T-cell (primary cell): ENCODE measurements at regions not wholly inside any gene's neighbourhood (a gene's known extent, or its start where the extent isn't known, plus 50 kb on each side); places are given as distances from the start of the nearest gene placed in this dataset.

Source experiments
- ATAC-seq, 4 experiments: fragments of 200-7000 bp in 3 of 4; fragments of 150-1000 bp in 1 of 4; cut with Tn5 transposase; replicated peaks in 1 of 4; 1 replicate in 3 of 4; 2 replicates in 1 of 4; pipeline ENCODE4 v1.10.0; 2021; ENCODE audit warnings: moderate library complexity in 3 of 4, mild to moderate bottlenecking in 2 of 4, moderate number of reproducible peaks in 1 of 4
- CTCF ChIA-PET, 2 donors: fragments of 300-600 bp; sonication (Branson Sonifier 250); formaldehyde crosslinking; loops; one replicate each; lab custom pipeline; 2022; ENCODE audit warnings: antibody characterized with exemption in 2 of 2; lab: Charles Lee
- POLR2A ChIA-PET, 2 donors: fragments of 300-600 bp; sonication (Branson Sonifier 250); formaldehyde crosslinking; loops; one replicate each; lab custom pipeline; 2022; ENCODE audit warnings: antibody characterized with exemption in 2 of 2; lab: Charles Lee
- DNase-seq, 35 experiments: peaks; one replicate each; pipeline versions ENCODE4 v3.0.0 to v3.0.0-alpha.2; 2013 to 2023
- H3K27ac ChIP-seq: one replicate; pipeline ENCODE4 v1.5.1; 2013; ENCODE audit warnings: low read length
- H3K27me3 ChIP-seq, 2 experiments: replicated peaks in 1 of 2; 1 replicate in 1 of 2; 2 replicates in 1 of 2; pipeline versions ENCODE4 v1.6.1 to v1.7.0; 2013; ENCODE audit warnings: low read length in 1 of 2, mixed read lengths in 1 of 2; ENCODE audit not compliant: control insufficient read depth in 2 of 2, insufficient read depth in 2 of 2; ENCODE audit errors: extremely low read depth in 1 of 2
- H3K36me3 ChIP-seq, 2 donors: 1 replicate in 1 of 2; 2 replicates in 1 of 2; pipeline versions ENCODE4 v1.6.1 to v1.7.0; 2013; ENCODE audit warnings: low read length in 1 of 2; ENCODE audit not compliant: control insufficient read depth in 2 of 2, insufficient read depth in 1 of 2; ENCODE audit errors: extremely low read depth in 1 of 2
- H3K4me1 ChIP-seq, 2 experiments: 1 replicate in 1 of 2; 2 replicates in 1 of 2; pipeline versions ENCODE4 v1.6.1 to v1.7.0; 2013; ENCODE audit warnings: low read length in 2 of 2, mixed read lengths in 1 of 2; ENCODE audit not compliant: insufficient read depth in 2 of 2, control insufficient read depth in 1 of 2; ENCODE audit errors: extremely low read depth in 1 of 2
- H3K4me3 ChIP-seq, 2 donors: 1 replicate in 1 of 2; 2 replicates in 1 of 2; pipeline versions ENCODE4 v1.5.1 to v1.7.0; 2013; ENCODE audit warnings: mild to moderate bottlenecking in 2 of 2, low read length in 1 of 2, moderate library complexity in 1 of 2; ENCODE audit not compliant: control insufficient read depth in 1 of 2; ENCODE audit errors: extremely low read depth in 1 of 2
- H3K9me3 ChIP-seq: 2 replicates; pipeline ENCODE4 v1.7.0; 2013
- H3K27ac Mint-ChIP-seq, 2 donors: one replicate each; pipeline ENCODE4 v1.8.0; 2020 to 2021; ENCODE audit warnings: mild to moderate bottlenecking in 2 of 2, mixed read lengths in 2 of 2
- H3K27me3 Mint-ChIP-seq, 2 donors: one replicate each; pipeline ENCODE4 v1.8.0; 2021 to 2022; ENCODE audit warnings: mixed read lengths in 2 of 2
- H3K36me3 Mint-ChIP-seq: one replicate; pipeline ENCODE4 v1.8.0; 2021; ENCODE audit warnings: mixed read lengths
- H3K4me1 Mint-ChIP-seq, 3 donors: one replicate each; pipeline ENCODE4 v1.8.0; 2020 to 2022; ENCODE audit warnings: mixed read lengths in 3 of 3, mild to moderate bottlenecking in 1 of 3
- H3K4me3 Mint-ChIP-seq, 3 donors: one replicate each; pipeline ENCODE4 v1.8.0; 2020 to 2022; ENCODE audit warnings: mild to moderate bottlenecking in 3 of 3, mixed read lengths in 3 of 3, moderate library complexity in 3 of 3
- H3K9me3 Mint-ChIP-seq, 3 donors: one replicate each; pipeline ENCODE4 v1.8.0; 2020 to 2022; ENCODE audit warnings: mixed read lengths in 3 of 3
- WGBS: methylation state at CpG from one replicate; pipeline ENCODE4 v1.1.5; 2013; ENCODE audit warnings: missing lambda C conversion rate; ENCODE audit not compliant: insufficient coverage; 5-methylcytosine and 5-hydroxymethylcytosine counted together

DNA sequence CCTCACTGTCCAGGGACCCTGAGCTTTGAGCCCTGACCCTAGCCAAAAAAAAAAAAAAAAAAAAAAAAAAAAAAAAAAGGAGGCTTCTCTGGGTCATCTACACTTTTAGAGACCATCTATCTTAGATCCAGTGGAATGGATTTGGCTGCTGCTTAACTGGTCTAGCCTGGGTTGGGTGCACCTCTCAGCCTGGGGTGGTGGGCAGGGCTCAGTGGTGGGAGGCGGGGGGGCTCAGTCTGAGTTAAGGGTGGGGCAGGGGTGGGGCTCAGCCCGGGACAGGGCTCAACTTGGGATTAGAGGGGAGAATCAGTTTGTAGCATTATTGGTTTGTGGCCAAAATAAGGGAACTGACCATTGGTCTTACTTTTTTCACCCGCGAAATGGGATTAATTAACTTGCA, 139.2 kb downstream of the TPRA1 start:
- H3K36me3 ChIP-seq, result no peaks in the 10 kb centered on the region
- no peak overlapping the region for H3K27ac Mint-ChIP-seq
- CTCF ChIA-PET, result no interaction called here
- ATAC-seq (no peak), DNase-seq (no peak)
- H3K4me3 Mint-ChIP-seq, result no peak overlapping the region
- H3K27me3 ChIP-seq, result peaks cover 0 to 46% of the 10 kb centered on the region in 2 experiments
- no peak overlapping the region for H3K27ac ChIP-seq
- POLR2A ChIA-PET, result no interaction called here
- peaks cover 11 to 12% (median 12%) of the 10 kb centered on the region in 3 donors for H3K4me1 Mint-ChIP-seq
- no peaks in the 10 kb centered on the region for H3K9me3 ChIP-seq
- peaks cover 47 to 53% of the 10 kb centered on the region in 2 donors for H3K27me3 Mint-ChIP-seq
- H3K4me1 ChIP-seq, result peaks cover 0 to 11% of the 10 kb centered on the region in 2 experiments
- no peaks in the 10 kb centered on the region for H3K36me3 Mint-ChIP-seq
- 83% methylated on average over 3 of the region's 4 CpGs for WGBS
- H3K4me3 ChIP-seq, result no peak overlapping the region
- H3K9me3 Mint-ChIP-seq, result no peaks in the 10 kb centered on the region

DNA sequence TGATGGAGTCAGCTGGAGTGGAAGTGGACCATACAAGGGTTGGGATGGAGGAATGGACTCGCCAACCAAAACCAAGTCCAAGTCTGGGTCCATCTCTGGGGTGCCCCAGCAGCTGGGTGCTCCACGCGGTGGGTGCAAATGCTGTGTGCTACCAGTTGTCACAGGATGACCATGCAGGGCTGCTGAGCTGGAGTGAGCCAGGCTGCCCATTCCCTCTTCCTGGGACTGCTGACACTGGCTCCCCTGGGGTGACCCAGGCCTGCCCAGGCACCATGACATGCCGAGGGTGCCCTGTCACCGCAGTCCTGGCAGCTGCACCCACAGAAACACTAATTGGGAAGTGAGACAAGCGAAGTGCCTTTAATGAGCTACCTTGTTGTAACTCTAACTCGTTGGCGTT, 140.2 kb downstream of the TPRA1 start:
- Mint-ChIP-seq H3K4me1 (peaks cover 5 to 7% (median 6%) of the 10 kb centered on the region in 3 donors), H3K36me3 (no peaks in the 10 kb centered on the region), H3K27ac (no peak overlapping the region), H3K9me3 (no peaks in the 10 kb centered on the region), H3K27me3 (peaks cover 41 to 48% of the 10 kb centered on the region in 2 donors), H3K4me3 (no peak overlapping the region)
- POLR2A ChIA-PET, result no interaction called here
- Histone ChIP-seq H3K27ac (no peak overlapping the region), H3K9me3 (no peaks in the 10 kb centered on the region), H3K4me3 (no peak overlapping the region), H3K27me3 (peaks cover 0 to 39% of the 10 kb centered on the region in 2 experiments), H3K36me3 (no peaks in the 10 kb centered on the region), H3K4me1 (peaks cover 0 to 2% of the 10 kb centered on the region in 2 experiments)
- ATAC-seq (no peak), DNase-seq (no peak)
- CTCF ChIA-PET, result no interaction called here
- WGBS, result 86% methylated on average over 8 of the region's 8 CpGs

DNA sequence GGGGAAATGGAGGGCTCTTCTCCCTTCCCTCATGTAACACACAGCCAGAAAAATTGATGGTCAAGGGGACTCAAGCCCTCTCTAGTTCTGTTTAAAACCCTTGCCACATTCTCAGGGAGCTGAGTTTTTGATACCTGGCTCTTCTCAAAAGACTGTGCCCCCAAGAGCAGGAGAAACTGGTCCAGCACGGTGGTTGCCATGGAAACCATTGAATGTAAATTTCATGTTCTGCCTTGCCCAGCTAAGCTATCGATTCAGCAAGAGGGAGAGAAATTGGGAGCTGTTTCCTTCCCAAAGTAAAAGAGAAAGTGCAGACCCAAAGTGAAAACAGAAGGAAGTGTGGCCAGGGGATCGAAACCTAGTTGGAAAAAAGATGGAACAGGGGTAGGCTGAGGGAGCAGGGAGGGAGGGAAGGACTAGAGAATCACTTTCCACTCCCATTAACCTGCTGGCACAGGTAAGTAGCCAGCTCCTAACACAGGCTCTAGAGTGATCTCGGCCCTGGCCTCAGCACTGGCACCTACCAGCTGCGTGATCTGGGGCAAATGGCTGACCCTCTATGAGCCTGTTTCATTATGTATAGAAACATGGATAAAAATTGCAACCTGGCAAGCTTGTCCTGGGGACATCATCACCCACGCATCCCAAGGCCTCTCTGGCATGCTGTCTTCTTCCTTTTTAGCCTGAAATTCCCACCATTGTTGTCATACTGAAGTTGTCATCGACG, 140.9 kb downstream of the TPRA1 start:
- no peak overlapping the region for H3K4me3 Mint-ChIP-seq
- no peak for ATAC-seq
- no peak overlapping the region for H3K27ac Mint-ChIP-seq
- no peak for DNase-seq
- no peak overlapping the region for H3K27ac ChIP-seq
- no peaks in the 10 kb centered on the region for H3K9me3 Mint-ChIP-seq
- H3K27me3 ChIP-seq, result peaks cover 0 to 39% of the 10 kb centered on the region in 2 experiments
- H3K36me3 Mint-ChIP-seq, result no peaks in the 10 kb centered on the region
- peaks cover 38 to 41% of the 10 kb centered on the region in 2 donors for H3K27me3 Mint-ChIP-seq
- ChIA-PET CTCF (no interaction called here), POLR2A (interaction anchor here in 1 of 2 donors (0.6 kb wide), 1 partner anchor 260 kb away, joined by 6 read pairs; no protein-coding TSS in a partner anchor)
- no peaks in the 10 kb centered on the region for H3K4me1 Mint-ChIP-seq
- H3K4me3 ChIP-seq, result no peak overlapping the region
- no peaks in the 10 kb centered on the region for H3K9me3 ChIP-seq
- H3K4me1 ChIP-seq, result no peaks in the 10 kb centered on the region
- WGBS, result 54% methylated on average over 4 of the region's 8 CpGs
- no peaks in the 10 kb centered on the region for H3K36me3 ChIP-seq

DNA sequence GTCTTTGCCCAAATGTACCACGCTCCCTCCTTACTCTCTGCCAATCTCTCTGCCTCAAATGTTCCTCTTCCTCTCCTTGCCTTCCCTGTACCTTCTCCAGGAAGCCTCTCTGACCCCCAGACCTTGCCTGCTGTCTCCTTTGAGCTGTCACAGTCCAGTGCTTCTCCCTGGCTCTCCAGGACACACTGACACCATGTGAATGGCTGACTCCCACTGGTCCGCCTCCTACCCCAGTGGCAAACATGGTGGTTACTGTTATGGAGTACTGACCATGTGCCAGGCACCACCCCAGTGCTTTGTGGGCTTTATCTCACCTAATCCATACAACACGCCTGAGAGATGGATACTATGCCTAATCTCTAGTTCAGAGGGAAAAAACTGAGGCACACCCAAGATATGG, 141.9 kb downstream of the TPRA1 start:
- Mint-ChIP-seq H3K27me3 (peaks cover 31 to 36% of the 10 kb centered on the region in 2 donors), H3K4me3 (no peak overlapping the region), H3K9me3 (no peaks in the 10 kb centered on the region), H3K27ac (no peak overlapping the region), H3K36me3 (no peaks in the 10 kb centered on the region), H3K4me1 (no peaks in the 10 kb centered on the region)
- Histone ChIP-seq H3K4me3 (no peak overlapping the region), H3K27ac (no peak overlapping the region), H3K4me1 (no peaks in the 10 kb centered on the region), H3K27me3 (peaks cover 0 to 34% of the 10 kb centered on the region in 2 experiments), H3K36me3 (no peaks in the 10 kb centered on the region), H3K9me3 (no peaks in the 10 kb centered on the region)
- ChIA-PET CTCF (no interaction called here), POLR2A (no interaction called here)
- DNase-seq (no peak), ATAC-seq (no peak)
- 63% methylated on average over 2 of the region's 3 CpGs for WGBS

DNA sequence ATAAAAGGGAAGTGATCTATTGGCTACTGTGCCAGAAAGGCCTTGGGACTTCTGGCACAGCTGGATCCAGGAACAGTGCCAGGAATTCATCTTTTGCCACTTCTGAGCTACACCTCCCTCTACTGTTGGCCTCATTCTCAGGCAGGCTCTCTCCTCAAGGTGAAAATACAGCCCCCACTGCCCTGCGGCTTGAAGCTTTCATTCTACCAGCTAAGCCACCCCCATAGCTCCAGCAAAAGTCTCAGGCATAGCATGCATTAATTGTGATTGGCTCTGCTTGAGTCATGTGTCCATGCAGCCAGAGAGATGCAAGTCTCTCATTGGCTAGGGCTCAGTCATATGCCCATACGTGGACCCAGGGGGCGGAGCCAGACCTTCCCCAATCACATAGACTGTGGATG, 142.4 kb downstream of the TPRA1 start:
- Histone ChIP-seq H3K27ac (no peak overlapping the region), H3K36me3 (no peaks in the 10 kb centered on the region), H3K27me3 (peaks cover 0 to 36% of the 10 kb centered on the region in 2 experiments), H3K4me3 (no peak overlapping the region), H3K9me3 (no peaks in the 10 kb centered on the region), H3K4me1 (no peaks in the 10 kb centered on the region)
- Mint-ChIP-seq H3K27ac (no peak overlapping the region), H3K4me1 (no peaks in the 10 kb centered on the region), H3K4me3 (no peak overlapping the region), H3K9me3 (no peaks in the 10 kb centered on the region), H3K36me3 (no peaks in the 10 kb centered on the region), H3K27me3 (peaks cover 28 to 31% of the 10 kb centered on the region in 2 donors)
- ChIA-PET CTCF (no interaction called here), POLR2A (no interaction called here)
- 71% methylated on average over 1 of the region's 3 CpGs for WGBS
- DNase-seq, result no peak
- no peak for ATAC-seq

DNA sequence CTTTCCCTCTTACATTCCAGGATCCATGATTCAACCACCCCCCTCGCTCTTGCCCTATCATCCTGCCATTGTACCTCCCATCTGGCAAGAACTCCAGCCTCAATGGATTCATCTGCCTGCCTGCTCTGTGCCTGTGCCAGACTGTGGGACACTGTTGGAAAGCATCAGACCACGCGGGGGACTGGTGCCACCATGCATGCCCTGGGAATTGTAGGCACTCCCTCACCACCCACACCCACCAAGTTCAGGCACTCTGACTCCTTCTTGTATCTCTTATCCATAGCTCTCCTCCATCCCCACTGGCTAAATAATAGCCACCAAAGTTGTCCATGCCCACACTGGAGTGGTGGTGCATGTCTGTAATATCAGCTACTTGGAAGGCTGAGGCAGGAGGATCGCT, 143.8 kb downstream of the TPRA1 start:
- H3K4me1 Mint-ChIP-seq, result no peaks in the 10 kb centered on the region
- CTCF ChIA-PET, result no interaction called here
- POLR2A ChIA-PET, result no interaction called here
- 100% methylated on average over 2 of the region's 4 CpGs for WGBS
- H3K27ac Mint-ChIP-seq, result no peak overlapping the region
- no peak overlapping the region for H3K4me3 ChIP-seq
- DNase-seq (no peak), ATAC-seq (no peak)
- H3K36me3 ChIP-seq, result no peaks in the 10 kb centered on the region
- no peaks in the 10 kb centered on the region for H3K36me3 Mint-ChIP-seq
- peaks cover 22 to 25% of the 10 kb centered on the region in 2 donors for H3K27me3 Mint-ChIP-seq
- H3K27ac ChIP-seq, result no peak overlapping the region
- peaks cover 0 to 31% of the 10 kb centered on the region in 2 experiments for H3K27me3 ChIP-seq
- H3K4me1 ChIP-seq, result no peaks in the 10 kb centered on the region
- H3K9me3 ChIP-seq, result no peaks in the 10 kb centered on the region
- no peaks in the 10 kb centered on the region for H3K9me3 Mint-ChIP-seq
- H3K4me3 Mint-ChIP-seq, result no peak overlapping the region
